ENCODE measurements at regions not wholly inside any gene's neighbourhood (a gene's known extent, or its start where the extent isn't known, plus 50 kb on each side); places are given as distances from the start of the nearest gene placed in this dataset.

DNA sequence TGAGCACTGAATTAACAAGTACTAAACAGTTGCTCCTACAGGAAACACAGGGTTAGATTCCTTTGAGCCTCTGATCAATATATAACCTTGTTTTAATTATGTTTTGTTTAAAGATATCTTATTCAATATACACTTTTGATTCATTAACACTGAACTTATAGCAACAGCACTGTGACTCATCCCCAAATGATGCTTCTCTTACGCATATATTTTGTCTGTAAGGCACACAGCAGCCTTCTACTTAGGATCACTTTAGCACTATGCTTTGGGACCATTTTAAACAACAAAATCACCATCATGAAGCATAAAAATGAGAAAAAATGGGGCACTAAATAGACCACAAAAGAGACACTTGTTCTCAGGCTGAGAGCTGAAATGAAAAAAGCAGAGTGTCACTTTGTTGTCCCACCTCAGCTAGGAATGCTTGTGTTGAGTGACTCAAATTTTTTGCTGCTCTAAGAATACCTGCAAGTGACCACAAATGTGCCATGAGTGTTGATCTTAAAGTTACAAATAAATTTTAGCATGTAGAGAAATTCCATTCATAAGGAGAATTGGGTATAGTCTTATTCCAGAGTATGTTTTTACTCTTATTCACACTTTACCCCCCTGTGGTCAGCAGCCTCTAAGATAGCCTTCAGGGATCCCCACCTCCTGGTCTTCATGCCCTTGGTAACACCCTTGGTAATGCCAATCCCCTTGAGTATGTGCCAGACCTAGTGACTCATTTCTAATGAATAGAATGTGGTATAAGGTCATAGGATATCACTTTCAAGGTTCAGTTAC lies 252.7 kb upstream of the IL12B start:
- Histone ChIP-seq H3K79me2 (ENCODE audit: insufficient read depth, low read length) (no peaks in the 10 kb centered on the region), H2AFZ (ENCODE audit: low read depth, low read length) (no peak overlapping the region), H3K27me3 (ENCODE audit: insufficient read depth, low read length, poor library complexity) (no peaks in the 10 kb centered on the region), H3K9me3 (ENCODE audit: insufficient read depth, low read length, severe bottlenecking) (no peaks in the 10 kb centered on the region), H3K36me3 (ENCODE audit: insufficient read depth, low read length) (no peaks in the 10 kb centered on the region), H4K20me1 (ENCODE audit: insufficient read depth, low read length) (no peaks in the 10 kb centered on the region), H3K9ac (ENCODE audit: low read depth, low read length) (no peak overlapping the region), H3K27ac (ENCODE audit: low read length) (no peak overlapping the region), H3K4me2 (ENCODE audit: insufficient read depth, low read length) (no peak overlapping the region), H3K4me3 (ENCODE audit: low read depth in 1 of 2, low read length in 2 of 2) (no peak overlapping the region), H3K4me1 (ENCODE audit: insufficient read depth, low read length) (no peaks in the 10 kb centered on the region)
- no peak for TF ChIP-seq EZH2 (IDR thresholded peaks at IDR 0.05; ENCODE audit: borderline replicate concordance, low read depth, low read length, severe bottlenecking)
- TF ChIP-seq, protein P1, sequence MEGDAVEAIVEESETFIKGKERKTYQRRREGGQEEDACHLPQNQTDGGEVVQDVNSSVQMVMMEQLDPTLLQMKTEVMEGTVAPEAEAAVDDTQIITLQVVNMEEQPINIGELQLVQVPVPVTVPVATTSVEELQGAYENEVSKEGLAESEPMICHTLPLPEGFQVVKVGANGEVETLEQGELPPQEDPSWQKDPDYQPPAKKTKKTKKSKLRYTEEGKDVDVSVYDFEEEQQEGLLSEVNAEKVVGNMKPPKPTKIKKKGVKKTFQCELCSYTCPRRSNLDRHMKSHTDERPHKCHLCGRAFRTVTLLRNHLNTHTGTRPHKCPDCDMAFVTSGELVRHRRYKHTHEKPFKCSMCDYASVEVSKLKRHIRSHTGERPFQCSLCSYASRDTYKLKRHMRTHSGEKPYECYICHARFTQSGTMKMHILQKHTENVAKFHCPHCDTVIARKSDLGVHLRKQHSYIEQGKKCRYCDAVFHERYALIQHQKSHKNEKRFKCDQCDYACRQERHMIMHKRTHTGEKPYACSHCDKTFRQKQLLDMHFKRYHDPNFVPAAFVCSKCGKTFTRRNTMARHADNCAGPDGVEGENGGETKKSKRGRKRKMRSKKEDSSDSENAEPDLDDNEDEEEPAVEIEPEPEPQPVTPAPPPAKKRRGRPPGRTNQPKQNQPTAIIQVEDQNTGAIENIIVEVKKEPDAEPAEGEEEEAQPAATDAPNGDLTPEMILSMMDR (IDR thresholded peaks at IDR 0.05; ENCODE audit: borderline replicate concordance, extremely low read depth, low read length, poor library complexity, severe bottlenecking) = no peak
- DNase-seq (no peak), ATAC-seq (ENCODE audit: insufficient read depth, low read depth) (no peak)

DNA sequence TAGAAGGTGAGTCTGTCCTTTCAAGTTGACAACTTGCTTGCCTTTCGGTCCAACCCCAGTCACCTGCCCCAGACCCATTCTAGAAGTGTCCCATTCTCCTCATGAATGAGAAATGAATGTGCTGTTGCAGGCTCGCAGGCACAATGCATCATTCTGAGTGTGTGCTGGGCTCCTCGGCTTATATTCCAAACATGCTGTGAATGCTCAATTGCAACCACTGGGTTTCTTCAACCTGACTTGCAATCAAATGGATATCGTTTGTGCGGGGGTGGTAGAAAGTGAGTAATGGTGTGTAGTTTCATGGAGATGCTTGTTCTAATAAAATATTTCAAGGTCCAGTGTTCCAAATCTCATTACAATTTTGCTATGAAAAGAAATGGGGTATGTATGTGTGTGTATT lies 256.6 kb upstream of the IL12B start:
- Histone ChIP-seq H3K36me3 (ENCODE audit: insufficient read depth, low read length) (no peaks in the 10 kb centered on the region), H4K20me1 (ENCODE audit: insufficient read depth, low read length) (no peaks in the 10 kb centered on the region), H3K79me2 (ENCODE audit: insufficient read depth, low read length) (no peaks in the 10 kb centered on the region), H3K4me3 (ENCODE audit: low read depth in 1 of 2, low read length in 2 of 2) (no peak overlapping the region), H3K9me3 (ENCODE audit: insufficient read depth, low read length, severe bottlenecking) (no peaks in the 10 kb centered on the region), H3K27ac (ENCODE audit: low read length) (no peak overlapping the region), H3K27me3 (ENCODE audit: insufficient read depth, low read length, poor library complexity) (no peaks in the 10 kb centered on the region), H2AFZ (ENCODE audit: low read depth, low read length) (no peak overlapping the region), H3K4me2 (ENCODE audit: insufficient read depth, low read length) (no peak overlapping the region), H3K4me1 (ENCODE audit: insufficient read depth, low read length) (no peaks in the 10 kb centered on the region), H3K9ac (ENCODE audit: low read depth, low read length) (no peak overlapping the region)
- ATAC-seq (ENCODE audit: insufficient read depth, low read depth) = no peak
- no peak for TF ChIP-seq EZH2 (IDR thresholded peaks at IDR 0.05; ENCODE audit: borderline replicate concordance, low read depth, low read length, severe bottlenecking)
- TF ChIP-seq, protein P1 (IDR thresholded peaks at IDR 0.05; ENCODE audit: borderline replicate concordance, extremely low read depth, low read length, poor library complexity, severe bottlenecking) = no peak
- no peak for DNase-seq

DNA sequence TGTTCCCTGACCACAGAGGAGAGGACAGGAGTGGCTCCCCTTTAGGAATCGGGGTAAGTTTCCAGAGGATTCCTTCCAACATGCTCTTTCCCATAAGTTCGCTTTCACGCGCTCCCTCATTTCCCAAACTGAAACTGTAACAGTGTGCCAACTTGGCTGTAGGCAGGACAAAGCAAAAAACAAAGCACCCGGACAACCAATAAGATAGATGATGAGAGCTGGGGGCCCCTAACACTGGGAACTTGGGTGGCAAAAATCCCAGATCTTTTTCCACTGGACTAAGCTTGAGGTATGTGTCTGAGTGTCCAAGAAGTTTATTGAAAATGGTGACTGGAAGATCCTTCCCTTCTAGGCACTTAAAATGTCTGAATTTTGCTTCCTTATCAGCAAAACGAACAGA lies 258.7 kb upstream of the IL12B start:
- H3K9ac ChIP-seq (ENCODE audit: low read depth, low read length) = no peak overlapping the region
- H4K20me1 ChIP-seq (ENCODE audit: insufficient read depth, low read length) = no peaks in the 10 kb centered on the region
- no peak overlapping the region for H2AFZ ChIP-seq (ENCODE audit: low read depth, low read length)
- no peak overlapping the region for H3K4me2 ChIP-seq (ENCODE audit: insufficient read depth, low read length)
- H3K4me3 ChIP-seq (ENCODE audit: low read depth in 1 of 2, low read length in 2 of 2) = no peak overlapping the region
- ATAC-seq (ENCODE audit: insufficient read depth, low read depth) (no peak), DNase-seq (no peak)
- no peaks in the 10 kb centered on the region for H3K4me1 ChIP-seq (ENCODE audit: insufficient read depth, low read length)
- TF ChIP-seq, protein P1 (IDR thresholded peaks at IDR 0.05; ENCODE audit: borderline replicate concordance, extremely low read depth, low read length, poor library complexity, severe bottlenecking) = no peak
- no peak for TF ChIP-seq EZH2 (IDR thresholded peaks at IDR 0.05; ENCODE audit: borderline replicate concordance, low read depth, low read length, severe bottlenecking)
- no peaks in the 10 kb centered on the region for H3K9me3 ChIP-seq (ENCODE audit: insufficient read depth, low read length, severe bottlenecking)
- no peak overlapping the region for H3K27ac ChIP-seq (ENCODE audit: low read length)
- H3K27me3 ChIP-seq (ENCODE audit: insufficient read depth, low read length, poor library complexity) = no peaks in the 10 kb centered on the region
- H3K36me3 ChIP-seq (ENCODE audit: insufficient read depth, low read length) = no peaks in the 10 kb centered on the region
- no peaks in the 10 kb centered on the region for H3K79me2 ChIP-seq (ENCODE audit: insufficient read depth, low read length)
